Large intestine (tissue), 3 donors: ENCODE measurements at regions not wholly inside any gene's neighbourhood (a gene's known extent, or its start where the extent isn't known, plus 50 kb on each side); places are given as distances from the start of the nearest gene placed in this dataset.
"Not testable (repeated sequence)": the region's sequence is repeated elsewhere in the genome, so short reads cannot be mapped to it uniquely, and the experiment has no call there.

Experiments used
- DNase-seq, 2 donors: peaks; one replicate each; pipeline versions ENCODE4 v3.0.0 to v3.0.0-alpha.2; 2013
- H3K27ac ChIP-seq: one replicate; pipeline ENCODE4 v1.5.1; 2013; ENCODE audit warnings: low read length
- H3K27me3 ChIP-seq: 2 replicates; pipeline ENCODE4 v1.6.1; 2013; ENCODE audit warnings: low read length; ENCODE audit not compliant: control insufficient read depth, insufficient read depth
- H3K36me3 ChIP-seq: 2 replicates; pipeline ENCODE4 v1.6.1; 2013; ENCODE audit warnings: low read length; ENCODE audit not compliant: control insufficient read depth, insufficient read depth
- H3K4me1 ChIP-seq: one replicate; pipeline ENCODE4 v1.6.1; 2013; ENCODE audit warnings: low read length; ENCODE audit not compliant: control insufficient read depth, insufficient read depth
- H3K4me3 ChIP-seq: one replicate; pipeline ENCODE4 v1.5.1; 2013; ENCODE audit warnings: low read length
- H3K9me3 ChIP-seq: one replicate; pipeline ENCODE4 v1.6.1; 2013; ENCODE audit warnings: mild to moderate bottlenecking, low read depth, low read length, moderate library complexity; ENCODE audit not compliant: control insufficient read depth
- WGBS: methylation state at CpG from one replicate; pipeline ENCODE4 v1.1.5; 2013; ENCODE audit warnings: low lambda C conversion rate; ENCODE audit not compliant: insufficient coverage; 5-methylcytosine and 5-hydroxymethylcytosine counted together

DNA sequence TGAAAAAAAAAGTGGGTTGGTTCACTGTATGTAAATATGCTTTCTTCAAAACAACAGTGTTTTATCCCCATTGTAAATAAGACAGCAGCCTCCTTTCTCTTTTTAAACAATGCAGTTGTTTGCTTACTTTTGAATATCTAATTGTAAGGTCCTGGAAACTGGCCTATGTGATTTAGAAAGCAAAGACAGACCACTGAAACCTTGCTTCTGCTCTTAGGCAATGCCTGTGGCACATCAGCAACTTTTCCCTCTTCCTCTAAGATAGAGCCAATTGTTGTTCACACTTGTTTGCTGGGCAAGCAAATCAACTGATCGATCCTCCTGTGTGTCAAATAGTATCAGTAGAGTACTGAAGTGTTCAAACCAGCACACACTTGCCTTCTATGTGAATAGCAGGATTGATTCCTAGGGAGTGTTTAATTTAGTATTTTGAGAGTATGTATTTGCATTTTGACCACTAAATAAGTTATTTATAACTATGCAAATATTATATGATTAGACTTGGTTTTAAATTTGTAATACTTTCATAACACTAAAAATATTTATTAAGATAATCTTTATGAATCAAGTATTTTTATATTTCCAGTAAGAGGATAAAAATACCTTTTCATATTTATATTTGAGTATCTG is 55.4 kb upstream of the GRPR start:
- Histone ChIP-seq H3K36me3 (no peaks in the 10 kb centered on the region), H3K4me3 (no peak overlapping the region), H3K9me3 (no peaks in the 10 kb centered on the region), H3K27ac (no peak overlapping the region), H3K4me1 (no peaks in the 10 kb centered on the region), H3K27me3 (no peaks in the 10 kb centered on the region)
- DNase-seq: no peak
- no CpG with 5 or more reads among the region's 1 CpG for WGBS

DNA sequence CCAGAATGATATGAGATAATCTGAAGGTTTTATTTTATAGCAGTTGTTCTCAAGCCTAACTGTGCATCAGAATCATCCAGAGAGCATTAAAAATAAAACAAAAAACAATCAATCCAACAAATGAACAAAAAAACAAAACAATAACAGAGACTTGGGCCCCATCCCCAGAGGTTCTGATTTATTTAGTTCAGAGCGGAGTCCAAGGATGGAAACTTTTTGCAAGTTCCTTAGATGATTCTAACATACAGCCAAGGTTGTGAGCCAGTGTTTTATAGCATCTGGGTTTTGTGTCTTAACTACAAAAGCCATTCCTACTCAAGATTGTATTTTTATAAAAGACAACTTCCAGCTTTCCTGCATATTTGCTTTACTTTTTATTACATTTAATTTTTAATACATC is 59.4 kb upstream of the GRPR start:
- Histone ChIP-seq H3K27me3 (no peaks in the 10 kb centered on the region), H3K4me1 (no peaks in the 10 kb centered on the region), H3K4me3 (no peak overlapping the region), H3K36me3 (no peaks in the 10 kb centered on the region), H3K9me3 (no peaks in the 10 kb centered on the region), H3K27ac (no peak overlapping the region)
- 80% methylated on average over 1 of the region's 1 CpG for WGBS
- no peak for DNase-seq

DNA sequence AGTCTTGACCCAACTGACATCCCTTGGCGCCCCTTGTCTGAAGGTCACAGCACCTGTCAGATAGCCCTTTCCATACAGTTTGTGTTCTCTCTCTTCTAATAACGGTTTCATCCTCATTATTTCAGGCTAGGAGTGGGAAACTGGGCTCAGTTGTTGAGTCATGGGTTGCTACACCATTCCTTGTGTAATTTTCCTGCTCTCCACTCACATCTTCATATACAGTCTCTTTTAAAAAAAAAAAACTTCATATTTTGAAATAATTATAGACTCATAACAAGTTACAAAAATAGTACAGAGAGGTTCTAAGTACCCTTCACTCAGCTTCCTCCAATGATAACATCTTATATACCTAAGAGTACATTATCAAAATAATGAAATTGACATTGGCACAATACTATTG is 60.2 kb upstream of the GRPR start:
- no peaks in the 10 kb centered on the region for H3K4me1 ChIP-seq
- DNase-seq: no peak
- H3K36me3 ChIP-seq: no peaks in the 10 kb centered on the region
- H3K4me3 ChIP-seq: no peak overlapping the region
- WGBS: no CpG with 5 or more reads among the region's 2 CpGs
- no peak overlapping the region for H3K27ac ChIP-seq
- H3K9me3 ChIP-seq: no peaks in the 10 kb centered on the region
- no peaks in the 10 kb centered on the region for H3K27me3 ChIP-seq

DNA sequence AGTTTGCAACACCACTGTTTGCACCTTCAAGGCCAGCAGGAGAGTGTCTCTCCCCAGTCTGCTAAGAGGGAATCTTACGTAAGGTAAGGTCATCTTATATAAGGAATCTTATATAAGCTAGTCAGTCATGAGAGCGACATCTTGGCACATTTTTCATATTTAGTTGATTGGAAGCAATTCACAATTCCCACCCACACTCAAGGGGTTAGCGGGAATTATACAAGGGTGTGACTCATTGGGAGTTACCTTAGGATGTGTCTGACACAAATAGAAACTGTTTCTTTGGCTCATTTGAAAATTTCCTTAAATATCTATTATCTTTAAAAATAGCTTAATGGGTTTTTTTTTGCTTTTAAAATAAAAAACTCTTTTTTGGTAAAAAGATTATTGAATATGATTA is 62.1 kb upstream of the GRPR start:
- no CpG with 5 or more reads among the region's 3 CpGs for WGBS
- Histone ChIP-seq H3K27ac (no peak overlapping the region), H3K36me3 (no peaks in the 10 kb centered on the region), H3K9me3 (no peaks in the 10 kb centered on the region), H3K27me3 (no peaks in the 10 kb centered on the region), H3K4me3 (no peak overlapping the region), H3K4me1 (no peaks in the 10 kb centered on the region)
- DNase-seq: no peak

DNA sequence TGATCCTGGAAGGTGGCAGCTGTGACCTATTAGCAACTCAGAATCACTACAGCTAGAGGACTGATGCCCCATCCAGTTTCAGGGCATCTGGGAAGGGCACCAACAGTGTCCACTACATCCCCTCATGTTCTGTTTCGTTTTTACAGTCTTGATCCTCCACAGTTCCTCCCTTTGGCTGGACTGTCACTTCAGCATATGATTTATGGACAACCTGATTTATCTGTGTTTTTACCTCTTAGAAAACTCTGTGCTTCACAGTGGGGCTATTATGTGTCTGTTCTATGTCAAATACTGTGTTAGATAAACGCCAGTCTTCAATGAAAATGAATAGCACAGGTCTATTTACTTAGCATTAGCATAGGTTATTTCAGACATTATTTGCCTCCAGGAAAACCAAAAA is 63.1 kb upstream of the GRPR start:
- no CpG with 5 or more reads among the region's 2 CpGs for WGBS
- H3K4me3 ChIP-seq: no peak overlapping the region

DNA sequence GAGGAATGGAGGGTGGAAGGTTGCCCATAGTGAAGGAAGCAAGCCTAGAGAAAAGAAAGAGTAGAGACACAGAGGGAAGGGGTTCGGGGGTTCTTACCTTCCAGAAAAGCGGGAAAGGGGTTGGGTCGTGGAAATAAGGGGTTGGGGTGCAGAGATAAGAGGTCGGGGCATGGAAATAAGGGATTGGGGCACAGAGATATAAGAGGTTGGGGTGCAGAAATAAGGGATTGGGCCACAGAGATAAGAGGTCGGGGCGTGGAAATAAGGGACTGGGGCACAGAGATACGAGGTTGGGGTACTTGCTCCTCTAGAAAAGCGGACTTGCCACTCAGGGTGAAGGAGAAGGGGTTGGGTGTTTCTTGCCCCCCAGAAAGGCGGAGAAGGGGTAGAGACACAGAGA is 74.2 kb upstream of the GRPR start:
- H3K27me3 ChIP-seq, H3K4me1 ChIP-seq, H3K36me3 ChIP-seq, H3K9me3 ChIP-seq, H3K27ac ChIP-seq, H3K4me3 ChIP-seq, DNase-seq: not testable (repeated sequence)
- no CpG with 5 or more reads among the region's 9 CpGs for WGBS

More for the DNA sequence above, 63.1 kb upstream of the GRPR start:
- Histone ChIP-seq H3K4me1 (no peaks in the 10 kb centered on the region), H3K27ac (no peak overlapping the region), H3K27me3 (no peaks in the 10 kb centered on the region), H3K9me3 (no peaks in the 10 kb centered on the region), H3K36me3 (no peaks in the 10 kb centered on the region)
- peak in 1 of 2 donors; percentile 1 for DNase-seq

DNA sequence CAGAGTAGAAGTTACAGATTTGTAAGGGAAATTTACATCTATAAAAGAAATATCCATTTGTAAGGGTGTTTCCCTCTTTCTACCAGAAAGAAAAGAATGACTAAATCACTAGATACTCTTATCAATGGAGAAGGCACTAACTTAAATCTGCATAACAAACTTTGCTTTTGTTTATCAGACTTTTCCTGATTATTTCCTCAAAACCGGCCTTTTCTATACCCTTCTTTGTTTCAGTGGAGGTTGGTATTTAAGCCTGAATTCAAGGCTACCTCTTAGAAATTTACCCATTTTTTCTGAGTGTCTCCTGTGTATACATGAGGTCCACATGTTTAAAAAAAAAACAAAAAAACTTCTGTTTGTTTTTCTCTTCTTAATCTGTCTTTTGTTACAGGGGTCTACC is 80.4 kb upstream of the GRPR start:
- no peak overlapping the region for H3K27ac ChIP-seq
- DNase-seq: no peak
- no peaks in the 10 kb centered on the region for H3K27me3 ChIP-seq
- WGBS: no CpG with 5 or more reads among the region's 1 CpG
- H3K4me3 ChIP-seq: no peak overlapping the region
- H3K36me3 ChIP-seq: no peaks in the 10 kb centered on the region
- H3K4me1 ChIP-seq: no peaks in the 10 kb centered on the region
- no peaks in the 10 kb centered on the region for H3K9me3 ChIP-seq

DNA sequence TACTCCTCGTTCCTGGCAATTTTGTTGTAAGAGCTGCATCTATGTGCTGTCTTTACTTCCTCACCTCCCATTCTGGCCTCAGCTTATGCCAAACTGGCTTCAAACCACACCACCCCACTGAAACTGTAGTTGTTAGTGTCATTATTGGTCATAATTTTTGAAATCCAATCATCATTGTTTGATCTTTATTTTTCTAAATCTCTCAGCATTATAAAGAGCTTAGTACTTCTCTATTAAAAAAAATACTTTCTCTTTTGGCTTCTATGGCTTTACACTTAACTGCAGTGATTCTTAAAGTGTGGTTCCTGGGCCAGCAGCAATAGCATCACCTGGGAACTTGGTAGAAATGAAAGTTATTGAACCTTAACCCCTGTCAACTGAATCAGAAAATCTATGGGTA is 83.5 kb upstream of the GRPR start:
- H3K27ac ChIP-seq: no peak overlapping the region
- H3K9me3 ChIP-seq: no peaks in the 10 kb centered on the region
- no CpG with 5 or more reads among the region's 1 CpG for WGBS
- no peak overlapping the region for H3K4me3 ChIP-seq
- H3K36me3 ChIP-seq: no peaks in the 10 kb centered on the region
- no peaks in the 10 kb centered on the region for H3K27me3 ChIP-seq
- no peaks in the 10 kb centered on the region for H3K4me1 ChIP-seq
- DNase-seq: no peak

DNA sequence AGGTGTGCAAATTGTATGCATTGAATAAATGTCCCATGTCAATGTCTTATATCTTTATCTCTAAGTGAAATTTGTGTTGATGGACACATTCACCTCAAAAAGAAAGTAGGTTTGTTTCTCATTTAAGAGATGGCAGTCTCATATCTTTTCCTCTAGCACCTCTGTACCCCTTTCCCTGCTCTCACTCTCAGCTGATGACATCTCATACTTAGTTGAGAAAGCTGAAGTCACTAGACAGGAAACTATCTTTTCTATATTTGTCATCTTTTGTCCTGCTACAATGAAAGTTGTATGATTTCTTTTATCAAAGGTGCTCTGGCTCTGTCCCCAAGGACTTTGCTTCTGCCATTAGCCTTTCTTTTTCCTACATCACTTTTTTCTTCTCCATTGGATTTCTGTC is 84.0 kb upstream of the GRPR start:
- no peak for DNase-seq
- H3K27ac ChIP-seq: no peak overlapping the region
- H3K27me3 ChIP-seq: no peaks in the 10 kb centered on the region
- H3K4me1 ChIP-seq: no peaks in the 10 kb centered on the region
- H3K9me3 ChIP-seq: no peaks in the 10 kb centered on the region
- no peaks in the 10 kb centered on the region for H3K36me3 ChIP-seq
- H3K4me3 ChIP-seq: no peak overlapping the region

DNA sequence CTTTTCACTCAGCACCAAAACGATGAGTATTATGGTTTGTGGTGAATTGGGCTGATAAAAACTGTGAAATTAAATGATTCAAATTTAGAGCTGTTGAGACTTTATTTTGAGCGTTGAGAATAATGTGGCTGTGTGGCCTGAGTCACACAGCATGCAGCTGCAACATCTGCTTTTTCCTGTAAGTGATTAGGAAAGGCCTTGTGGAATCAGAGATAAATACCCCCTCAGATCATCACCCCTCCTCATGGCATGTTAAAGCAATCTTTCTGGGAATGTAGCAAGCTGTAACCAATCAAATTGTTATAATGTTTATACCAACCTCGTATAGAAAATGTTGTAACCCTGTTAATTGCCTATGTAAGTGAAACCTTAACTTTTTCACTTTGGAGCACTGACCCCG is 90.0 kb upstream of the GRPR start:
- H3K4me1 ChIP-seq: no peaks in the 10 kb centered on the region
- no peak for DNase-seq
- WGBS: no CpG with 5 or more reads among the region's 4 CpGs
- no peak overlapping the region for H3K4me3 ChIP-seq
- no peak overlapping the region for H3K27ac ChIP-seq
- H3K9me3 ChIP-seq: no peaks in the 10 kb centered on the region
- H3K27me3 ChIP-seq: no peaks in the 10 kb centered on the region
- no peaks in the 10 kb centered on the region for H3K36me3 ChIP-seq

DNA sequence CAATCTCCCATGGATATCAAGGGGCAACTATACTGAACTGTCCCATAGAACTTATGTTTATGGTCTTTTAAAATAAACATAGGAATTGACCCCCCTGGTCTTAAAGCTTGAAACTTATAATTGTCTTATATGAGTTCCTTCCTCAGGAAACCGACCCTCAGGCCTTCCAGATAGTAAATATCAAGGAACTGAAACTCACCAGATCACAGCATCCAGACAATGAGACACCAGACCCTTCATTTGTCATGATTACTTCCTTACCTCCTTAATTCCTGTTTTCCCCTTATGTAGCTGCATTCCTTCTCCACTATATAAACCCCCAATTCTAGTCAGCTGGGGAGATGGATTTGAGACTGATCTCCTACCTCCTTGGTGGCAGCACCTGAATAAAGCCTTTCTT is 94.8 kb upstream of the GRPR start:
- Histone ChIP-seq H3K4me1 (no peaks in the 10 kb centered on the region), H3K9me3 (no peaks in the 10 kb centered on the region), H3K27ac (no peak overlapping the region), H3K27me3 (no peaks in the 10 kb centered on the region), H3K4me3 (no peak overlapping the region), H3K36me3 (no peaks in the 10 kb centered on the region)
- no peak for DNase-seq
- no CpG with 5 or more reads among the region's 1 CpG for WGBS
